Daoy (cell line): ENCODE measurements at regions not wholly inside any gene's neighbourhood (a gene's known extent, or its start where the extent isn't known, plus 50 kb on each side); places are given as distances from the start of the nearest gene placed in this dataset.
A peak's percentile ranks its signal among the peaks of the same experiment; 100 is the strongest.

Experiments
- DNase-seq: peaks from one replicate; pipeline ENCODE4 v3.0.0-alpha.2; 2015; ENCODE audit warnings: low read depth

DNA sequence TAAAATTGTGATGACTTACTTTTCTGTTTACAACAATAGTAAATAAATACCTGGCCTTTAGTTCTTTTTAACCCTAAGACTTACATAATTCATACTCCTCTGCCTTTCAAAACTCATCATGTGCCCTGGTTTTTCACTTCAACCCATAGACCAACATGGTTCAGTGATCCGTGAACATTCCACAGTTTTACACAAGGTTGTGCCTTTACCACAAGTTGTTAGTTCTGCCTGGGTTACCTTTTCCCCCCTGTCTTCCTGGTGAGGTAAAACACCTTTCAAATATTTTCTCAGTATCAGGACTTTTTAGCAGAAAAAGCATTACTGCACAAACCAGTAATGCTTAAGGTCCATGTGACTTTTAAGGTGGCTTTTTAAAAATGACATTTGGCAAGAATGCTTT, 1466.4 kb downstream of the PLA2G4A start:
- DNase-seq: no peak

DNA sequence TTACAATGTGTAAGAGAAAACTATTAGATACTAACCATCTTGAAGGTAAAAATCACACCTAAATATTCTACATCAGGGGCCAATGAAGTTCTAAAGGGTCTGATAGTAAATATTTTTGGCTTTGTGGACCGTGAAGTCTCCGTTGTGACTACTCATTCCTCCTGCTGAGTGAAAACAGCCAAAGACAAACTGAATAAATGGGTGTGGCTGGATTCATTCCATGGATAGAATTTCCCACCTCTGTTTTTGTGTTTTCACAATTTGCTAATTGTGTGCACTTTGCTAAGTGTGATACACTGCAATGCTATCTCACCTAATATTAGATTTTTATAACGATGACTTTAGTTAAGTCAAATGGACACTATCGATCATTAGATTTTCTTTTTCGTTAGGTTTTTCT, 1474.0 kb downstream of the PLA2G4A start:
- DNase-seq: no peak

DNA sequence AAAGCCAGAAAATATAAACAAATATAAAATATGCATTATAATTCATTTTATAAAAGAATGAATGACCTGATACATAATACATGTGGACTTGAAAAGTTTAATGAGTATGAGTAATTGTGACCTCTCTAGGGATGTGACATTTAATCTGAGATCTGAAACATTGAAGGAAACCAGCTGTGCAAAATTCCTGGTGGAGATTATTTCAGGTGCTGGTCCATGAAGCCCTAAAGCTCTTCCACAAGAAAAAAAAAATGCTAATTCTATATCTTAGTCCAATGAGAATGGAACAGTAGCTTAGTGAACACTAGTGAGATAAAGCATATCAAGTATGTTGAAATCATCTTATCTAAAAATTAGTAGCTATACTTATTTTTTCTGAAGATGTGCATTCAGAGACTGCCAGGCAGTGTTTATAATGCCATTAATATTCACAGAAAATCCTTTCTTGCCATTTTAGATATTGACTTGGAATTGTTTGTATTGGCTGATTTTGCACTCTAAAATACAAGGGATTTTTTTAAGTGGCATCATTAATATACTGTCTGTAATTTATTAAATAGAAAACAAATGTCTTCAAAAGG, 1485.9 kb downstream of the PLA2G4A start:
- no peak for DNase-seq

DNA sequence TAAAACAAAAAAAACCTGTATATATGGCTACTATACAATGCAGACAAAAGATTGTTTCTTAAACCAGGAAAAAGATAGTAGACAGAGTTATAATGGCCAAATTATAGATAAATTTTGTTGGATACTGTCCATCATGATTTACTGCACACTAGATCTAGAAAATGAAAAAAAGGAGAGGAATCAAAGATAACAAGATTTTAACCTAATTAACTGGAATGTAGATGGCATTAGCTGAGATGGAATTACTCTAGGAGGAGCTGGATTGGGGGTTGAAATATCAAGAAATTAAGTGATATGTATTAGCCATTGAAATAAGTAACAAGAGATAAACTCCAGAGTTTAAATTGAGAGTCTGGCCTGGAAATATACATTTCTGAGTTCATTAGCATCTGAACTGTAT, 1489.1 kb downstream of the PLA2G4A start:
- DNase-seq: no peak

DNA sequence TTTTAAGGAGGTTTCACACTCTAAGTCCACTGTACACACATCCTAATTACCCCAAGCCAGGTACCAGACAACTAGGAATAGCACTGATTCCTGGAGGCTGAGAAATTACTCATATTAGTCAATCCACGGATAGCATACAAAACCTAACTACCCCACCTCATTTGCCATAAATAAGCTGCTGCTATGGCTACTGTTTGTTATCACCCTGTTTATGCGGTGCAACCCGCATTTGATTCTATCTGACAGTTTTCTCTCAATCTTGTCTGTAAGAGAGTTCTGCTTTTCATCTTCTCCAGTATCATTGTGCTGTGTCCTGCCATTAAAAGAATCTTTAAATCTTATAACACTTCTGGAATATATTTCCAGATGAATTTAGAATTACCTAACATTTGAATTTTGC, 1496.5 kb downstream of the PLA2G4A start:
- DNase-seq: no peak

DNA sequence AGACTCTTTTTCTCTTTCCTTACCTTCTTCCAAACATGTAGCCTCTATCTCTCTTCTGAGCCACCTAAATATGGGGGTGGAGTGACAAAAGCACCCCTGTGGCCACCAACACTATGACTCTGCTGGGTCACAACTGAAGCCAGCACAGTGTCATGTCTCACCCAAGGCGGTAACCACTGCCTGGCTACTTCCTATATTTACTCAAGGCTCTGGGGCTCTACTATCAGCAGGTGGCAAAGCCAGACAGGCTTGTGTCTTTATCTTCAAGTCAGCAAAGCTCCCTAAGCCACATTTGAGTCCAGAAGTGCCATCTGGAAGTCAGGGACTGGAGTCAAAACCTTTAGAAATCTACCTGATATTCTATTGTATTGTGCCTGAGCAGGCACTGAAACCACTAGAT, 1515.2 kb downstream of the PLA2G4A start:
- DNase-seq: no peak

DNA sequence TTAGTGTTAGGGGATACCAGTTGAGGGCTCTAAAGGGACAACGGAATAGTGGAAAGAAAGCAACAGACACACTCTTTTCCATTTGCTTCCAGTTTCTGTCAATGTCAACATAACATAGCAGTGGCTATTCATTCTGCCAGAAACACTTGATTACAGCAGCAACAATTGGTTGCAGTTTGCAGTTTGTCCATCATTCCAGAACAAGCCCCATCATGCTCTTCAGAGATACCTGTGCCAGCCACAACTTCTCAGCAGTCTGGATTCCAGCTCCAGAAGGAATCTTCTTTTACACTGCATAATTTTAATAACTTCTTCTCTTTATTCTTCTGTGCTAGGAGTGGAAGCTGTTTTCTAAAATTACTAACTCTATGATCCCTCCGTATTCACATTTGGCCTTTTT, 1521.4 kb downstream of the PLA2G4A start:
- DNase-seq: no peak

DNA sequence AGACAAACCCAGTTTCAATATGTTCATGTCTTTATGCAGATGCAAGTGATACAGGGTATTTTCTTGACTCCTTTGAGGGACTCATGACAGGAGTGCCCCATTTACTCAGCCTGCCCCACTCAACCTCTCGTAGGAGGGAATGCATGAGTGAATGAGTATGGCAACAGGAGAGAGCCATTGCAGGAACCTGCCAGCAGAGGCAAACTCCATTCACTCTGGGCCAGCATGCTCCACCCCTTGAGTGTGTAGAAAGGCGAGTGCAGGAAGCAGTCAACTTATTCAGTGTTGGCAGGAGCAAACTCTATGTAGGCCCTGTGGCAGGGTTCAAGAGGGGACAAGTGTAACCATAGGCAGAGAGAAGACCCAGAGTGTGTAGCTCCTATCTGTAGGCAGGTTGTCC, 1526.3 kb downstream of the PLA2G4A start:
- DNase-seq: no peak

DNA sequence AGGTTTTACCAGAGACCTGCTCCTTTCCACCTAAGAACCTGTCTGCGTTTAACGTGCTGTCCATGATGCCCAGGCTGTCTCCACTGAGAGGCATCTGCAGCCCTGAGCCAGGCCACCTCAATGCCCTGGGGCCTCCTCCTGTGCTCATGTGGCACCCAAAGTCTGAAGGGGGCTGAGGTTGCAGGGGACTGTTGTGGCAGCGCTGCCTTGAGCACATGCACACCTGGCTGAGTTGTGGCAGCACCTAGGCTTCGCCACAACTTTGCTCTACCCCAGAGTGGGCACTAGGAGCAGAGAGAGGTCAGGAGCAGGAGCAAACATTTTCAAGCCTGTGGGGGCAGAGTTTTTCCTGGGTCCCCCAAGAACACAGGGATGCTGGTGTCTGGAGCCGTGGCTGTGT, 1527.1 kb downstream of the PLA2G4A start:
- DNase-seq: no peak

DNA sequence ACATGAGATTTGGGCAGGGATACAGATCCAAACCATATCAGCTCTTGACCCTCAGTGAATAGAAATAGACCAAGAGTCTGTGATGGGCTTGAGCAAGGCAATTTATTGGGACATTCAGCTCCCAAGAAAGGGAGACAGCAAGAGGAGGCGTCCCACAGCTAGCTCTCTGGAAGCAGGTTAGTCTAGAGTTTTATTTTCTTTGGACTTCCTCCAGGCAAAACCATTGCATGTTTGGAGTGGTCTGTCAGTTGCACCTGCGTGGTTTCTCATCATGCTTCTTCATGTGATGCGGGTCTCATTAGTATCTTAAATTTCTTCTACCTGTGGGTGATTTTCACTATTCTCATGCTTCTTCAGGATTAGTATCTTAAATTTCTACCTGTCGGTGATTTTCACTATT, 1530.6 kb downstream of the PLA2G4A start:
- DNase-seq: no peak

DNA sequence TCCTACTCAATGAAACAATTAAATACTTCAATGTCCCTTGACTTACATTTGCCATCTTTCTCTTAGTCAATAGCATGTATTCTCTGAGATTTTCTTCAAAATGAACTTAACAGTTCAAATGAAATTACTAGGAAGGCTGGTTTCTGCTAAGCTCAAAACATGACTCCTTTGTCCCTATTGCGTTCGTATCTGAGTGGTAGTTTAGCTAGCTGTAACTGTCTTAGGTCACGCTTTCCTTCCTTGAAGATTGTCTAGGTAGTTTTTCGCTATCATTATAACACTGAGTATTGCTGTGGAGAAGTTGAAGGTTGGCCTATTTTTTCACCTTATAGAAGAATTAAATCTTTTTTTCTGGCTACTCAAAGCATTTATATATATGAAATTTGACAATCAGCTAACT, 1535.2 kb downstream of the PLA2G4A start:
- DNase-seq: peak; percentile 13

DNA sequence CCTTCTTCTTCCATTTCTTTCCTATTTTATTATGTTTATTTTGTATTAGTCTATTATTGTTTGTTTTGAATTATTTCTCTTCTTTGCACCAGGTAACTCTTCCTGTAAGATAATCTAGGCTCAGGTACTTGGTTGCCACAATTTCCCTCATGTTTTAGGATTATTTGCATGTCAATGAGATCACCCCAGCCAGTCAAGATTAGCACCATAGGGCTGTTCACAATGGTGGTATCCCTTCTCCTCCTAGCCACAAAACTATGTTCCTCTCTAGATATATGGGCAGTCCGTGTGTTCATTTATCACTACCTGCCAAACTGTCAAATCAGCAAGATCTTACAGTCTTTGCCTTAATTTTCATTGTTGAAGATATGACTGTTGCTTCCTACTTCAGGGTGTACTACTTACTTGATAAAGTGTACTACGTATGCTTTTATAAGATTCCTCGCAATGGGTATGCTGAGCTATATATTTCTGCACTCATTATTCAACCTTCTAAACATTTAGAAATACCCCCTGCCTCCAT, 1536.2 kb downstream of the PLA2G4A start:
- no peak for DNase-seq

DNA sequence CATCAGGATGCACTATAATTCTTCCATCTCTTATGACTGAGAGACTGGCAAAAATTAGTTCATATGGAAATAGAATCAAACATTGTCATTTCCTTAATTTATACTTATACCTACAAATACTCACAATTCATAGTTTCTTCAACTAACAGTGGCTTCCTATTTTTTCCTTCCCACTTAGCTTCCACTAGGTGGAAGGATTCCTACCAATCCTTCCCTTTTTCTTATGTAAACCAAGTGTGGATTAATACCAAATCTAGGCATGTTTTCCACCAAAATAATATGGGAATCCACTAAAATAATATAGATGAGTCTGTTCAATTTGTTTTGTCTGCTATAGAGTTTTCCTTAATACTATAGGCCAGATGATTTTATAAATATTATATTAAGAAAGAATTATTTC, 1537.1 kb downstream of the PLA2G4A start:
- DNase-seq: no peak

DNA sequence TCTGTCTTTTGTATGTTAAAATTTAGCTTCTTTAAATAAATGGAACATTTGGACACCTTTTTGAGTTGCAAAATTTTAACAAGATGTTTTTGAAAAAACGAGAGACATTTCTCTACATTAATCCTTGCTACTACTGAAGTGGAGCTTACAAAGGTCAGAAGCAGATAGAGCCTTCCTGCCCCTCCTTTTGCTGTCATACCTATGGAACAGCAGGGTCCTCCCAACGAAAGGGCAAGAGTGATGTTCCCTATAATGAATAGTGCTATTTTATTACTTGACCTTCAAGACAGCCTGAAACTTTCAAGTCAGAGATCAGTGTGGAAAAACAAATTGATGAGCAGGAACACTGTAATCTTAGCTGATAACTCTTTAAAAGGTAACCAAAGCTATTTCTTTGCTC, 1538.9 kb downstream of the PLA2G4A start:
- no peak for DNase-seq

DNA sequence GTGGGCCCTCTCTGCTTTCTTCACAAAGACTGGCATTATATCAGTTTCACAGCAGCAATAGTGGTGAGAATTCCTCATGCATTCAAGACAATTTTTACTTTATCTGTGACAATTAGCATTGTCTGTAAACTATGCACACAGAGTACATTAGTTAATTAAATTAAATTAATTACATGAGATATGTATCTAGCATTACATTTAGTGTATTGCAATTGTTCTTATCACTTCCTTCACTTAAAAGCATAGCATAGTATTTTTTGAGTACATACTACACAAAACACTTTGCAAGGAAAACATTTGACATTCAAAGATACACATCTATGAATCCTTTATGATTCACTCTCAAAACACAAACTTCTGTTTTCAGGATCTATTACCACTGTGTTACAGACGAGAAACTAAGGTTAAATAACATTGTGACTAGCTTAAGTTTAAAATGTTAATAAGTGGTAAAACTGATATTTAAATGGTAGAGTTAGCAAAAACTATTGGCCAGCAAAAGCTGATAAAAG, 1542.6 kb downstream of the PLA2G4A start:
- DNase-seq: no peak

DNA sequence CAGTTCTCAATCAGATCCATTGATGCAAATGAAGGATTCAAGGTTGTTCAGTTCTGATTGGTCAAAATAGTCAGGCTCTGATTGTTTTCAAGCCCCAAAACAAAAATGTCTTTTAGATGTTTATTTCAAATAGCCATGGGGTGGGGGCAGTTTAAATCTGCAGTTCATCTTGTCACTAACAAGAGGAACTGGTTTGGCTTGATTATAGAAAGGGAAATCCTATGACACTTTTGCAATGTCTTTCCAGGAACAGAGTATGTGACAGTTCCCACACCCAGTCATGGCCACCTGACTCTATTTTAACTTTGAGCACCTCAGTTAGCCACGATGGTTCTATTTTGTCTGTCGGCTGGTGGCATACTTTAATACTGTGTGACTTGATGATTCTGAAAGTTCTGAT, 1544.1 kb downstream of the PLA2G4A start:
- no peak for DNase-seq

DNA sequence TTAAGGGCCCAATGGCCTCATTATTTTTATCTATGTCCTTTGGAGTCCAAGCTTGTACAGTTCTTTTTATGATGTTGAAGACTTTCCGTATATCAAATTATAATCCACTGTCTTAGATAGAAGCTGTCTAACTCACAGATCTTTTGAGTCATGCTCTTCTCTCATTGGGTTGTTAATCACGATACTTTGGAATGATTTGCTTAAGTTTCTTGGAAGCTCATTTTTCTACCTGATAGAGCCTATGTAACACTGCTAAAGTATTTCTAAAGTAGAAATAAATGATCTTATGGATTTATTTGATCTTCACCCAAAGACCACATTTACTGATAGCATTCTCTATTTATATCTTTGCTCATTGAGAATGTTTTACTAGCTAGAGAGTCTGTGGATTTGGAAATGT, 1554.1 kb downstream of the PLA2G4A start:
- DNase-seq: no peak

DNA sequence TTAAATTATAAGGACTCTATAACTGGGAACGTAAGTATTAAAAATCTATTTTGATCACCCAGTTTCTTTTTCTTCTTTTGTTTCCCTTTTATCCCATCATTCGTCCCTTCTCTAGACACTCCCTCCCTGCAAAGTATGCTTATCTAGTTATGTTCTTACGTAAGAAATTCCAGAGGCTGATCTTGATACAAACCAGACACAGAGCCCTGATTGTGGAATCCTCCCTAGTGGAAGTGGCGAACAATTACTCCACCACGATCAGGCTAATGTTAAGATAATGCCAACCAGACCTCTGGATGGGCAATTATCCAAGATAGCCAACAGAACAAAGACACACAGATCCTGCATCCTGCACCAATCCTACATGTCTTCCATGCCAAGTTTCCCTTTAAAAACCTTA, 1557.4 kb downstream of the PLA2G4A start:
- no peak for DNase-seq

DNA sequence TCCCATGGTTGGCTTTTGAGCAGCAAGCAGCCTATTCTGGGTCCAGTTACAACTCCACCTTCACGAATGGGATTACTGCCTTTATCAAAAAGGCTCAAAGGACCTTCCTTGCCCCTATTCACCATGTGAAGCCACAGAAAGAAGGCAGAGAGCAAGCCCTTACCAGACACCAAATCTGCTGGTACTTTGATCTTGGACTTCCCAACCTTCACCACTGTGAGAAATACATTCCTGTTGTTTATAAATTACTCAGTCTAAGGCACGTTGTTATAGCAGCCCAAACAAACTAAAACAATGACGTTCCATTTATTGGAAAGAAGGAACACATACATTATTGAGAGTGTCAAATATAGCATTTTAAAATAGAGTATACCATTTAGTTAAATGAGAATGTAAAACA, 1557.9 kb downstream of the PLA2G4A start:
- DNase-seq: no peak

DNA sequence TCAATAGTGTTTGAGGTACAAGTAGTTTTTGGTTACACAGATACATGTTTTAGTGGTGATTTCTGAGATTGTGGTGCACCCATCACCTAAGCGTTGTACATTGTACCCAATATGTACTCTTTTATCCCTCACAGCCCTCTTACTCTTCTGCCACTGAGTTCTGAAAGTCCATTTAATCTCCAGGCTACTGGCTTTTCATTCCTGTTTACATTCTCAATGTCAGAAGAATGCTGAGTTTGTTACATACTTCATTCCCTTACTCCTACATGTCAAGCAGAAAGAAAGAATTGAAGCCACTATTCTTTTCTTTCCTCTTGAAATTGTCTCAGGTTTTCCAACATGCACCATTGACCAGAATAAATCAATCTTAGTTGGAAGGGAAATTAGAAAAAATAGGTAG, 1565.9 kb downstream of the PLA2G4A start:
- no peak for DNase-seq

DNA sequence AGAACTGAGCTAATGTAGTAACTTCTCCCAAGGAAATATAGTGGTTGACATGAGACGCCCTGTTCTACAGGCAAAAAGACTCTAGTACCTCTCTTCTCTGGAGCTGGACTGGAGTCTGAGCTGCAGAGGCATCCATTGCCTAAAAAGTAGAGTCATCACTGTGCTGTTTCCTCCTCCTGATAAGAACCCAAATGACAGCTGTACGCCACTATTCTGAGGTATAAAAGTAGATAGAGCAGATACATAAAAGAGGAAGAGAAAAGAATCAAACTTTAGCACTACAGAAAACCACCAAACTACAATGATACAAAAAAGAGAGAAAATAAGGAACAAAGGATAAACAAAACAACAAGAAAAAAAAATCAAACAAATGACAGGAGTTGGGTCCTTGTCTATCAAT, 1568.8 kb downstream of the PLA2G4A start:
- no peak for DNase-seq

DNA sequence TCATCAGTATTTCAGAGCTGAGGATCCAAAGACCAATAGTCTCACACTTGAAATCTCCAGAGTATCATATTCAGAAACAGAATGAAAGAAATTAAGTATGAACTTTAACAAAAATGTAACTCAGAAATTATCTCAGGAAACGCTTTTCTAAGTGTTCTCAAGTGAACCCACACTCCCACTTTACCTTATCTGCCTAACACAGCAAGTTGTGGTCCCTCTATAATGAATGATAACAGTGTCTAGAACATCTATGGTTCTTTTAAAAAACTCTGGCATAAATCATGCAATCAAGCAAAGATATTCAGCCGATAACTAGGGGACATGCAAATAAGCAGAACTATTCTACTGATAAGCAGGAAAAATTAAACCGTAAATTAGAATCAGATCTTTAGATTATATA, 1574.2 kb downstream of the PLA2G4A start:
- DNase-seq: no peak

DNA sequence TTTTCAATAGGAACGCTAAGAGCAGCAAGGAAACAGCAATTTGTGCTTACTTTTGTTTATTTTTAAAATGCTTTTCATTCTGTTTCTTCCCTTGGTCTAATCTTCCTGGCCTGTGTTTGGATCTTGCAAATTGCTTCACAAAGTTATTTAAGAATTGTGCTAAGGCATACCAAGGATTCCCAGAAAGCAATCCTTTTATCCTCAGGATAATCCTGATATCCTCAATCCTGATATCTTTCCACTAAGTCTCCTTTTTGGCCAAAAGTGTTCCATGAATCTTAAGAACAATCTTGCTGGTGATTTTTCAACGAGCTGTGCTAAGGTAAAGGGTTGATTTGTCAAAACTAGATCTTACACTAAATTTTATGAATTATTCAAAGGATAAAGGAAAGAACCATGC, 1577.9 kb downstream of the PLA2G4A start:
- no peak for DNase-seq

DNA sequence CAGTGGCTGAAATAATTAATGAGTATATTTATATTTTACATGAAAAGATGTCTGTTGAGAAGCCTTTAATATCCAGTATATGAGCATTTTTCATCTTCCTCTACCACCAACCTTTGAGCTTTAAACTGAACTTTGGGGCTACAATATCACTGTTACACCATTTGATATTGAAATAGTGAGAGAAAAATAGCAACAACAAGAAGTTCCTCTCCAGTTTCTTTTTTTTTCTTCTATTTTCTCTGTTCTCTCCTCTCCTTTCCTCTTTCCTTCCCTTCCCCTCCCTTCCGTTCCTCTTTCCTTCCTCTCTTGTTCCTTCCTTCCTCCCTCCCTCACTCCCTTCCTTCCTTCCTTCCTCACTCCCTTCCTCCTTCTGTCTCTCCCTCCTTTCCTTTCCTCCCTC, 1591.4 kb downstream of the PLA2G4A start:
- DNase-seq: no peak
